ENCODE measurements at regions not wholly inside any gene's neighbourhood (a gene's known extent, or its start where the extent isn't known, plus 50 kb on each side); places are given as distances from the start of the nearest gene placed in this dataset.

DNA sequence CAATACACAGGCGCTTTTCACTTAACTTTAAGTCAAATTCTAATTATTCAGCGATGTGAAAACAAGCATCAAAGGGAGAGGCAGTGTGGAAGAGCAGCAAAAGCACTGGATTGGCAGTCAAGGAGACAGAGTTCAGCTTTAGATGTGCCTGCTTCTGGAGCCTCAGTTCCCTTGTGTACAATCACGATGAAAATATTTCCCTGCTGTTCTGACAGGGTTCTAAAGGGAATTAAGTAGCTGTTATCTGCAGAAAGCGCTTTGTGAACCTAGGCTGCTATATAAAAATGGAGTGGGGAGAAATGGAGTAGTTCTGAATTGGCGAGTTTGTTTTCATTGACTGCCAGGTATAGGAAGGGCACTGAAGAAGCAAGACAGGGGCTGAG lies 237.8 kb upstream of the SP8 start:
- ChIA-PET CTCF (no interaction called here), POLR2A (no interaction called here)

DNA sequence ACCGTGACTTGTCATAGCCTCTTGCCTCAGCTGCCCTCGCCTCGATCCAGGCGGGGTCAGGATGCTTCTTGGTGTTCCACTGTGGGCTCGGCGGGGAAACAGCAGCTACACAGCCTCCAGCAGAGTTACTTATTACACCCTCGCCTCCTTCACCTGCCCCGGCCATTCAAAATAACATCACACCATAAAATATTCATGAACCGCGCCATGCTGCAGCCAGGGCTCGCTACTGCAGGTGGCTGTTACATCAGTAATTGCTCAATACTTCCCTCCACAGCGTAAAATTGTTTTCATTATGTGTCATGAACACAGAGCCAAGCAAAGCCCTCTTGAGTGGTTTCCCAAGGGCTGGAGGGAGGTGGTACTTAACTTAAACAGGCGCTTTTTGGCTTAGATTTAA lies 241.5 kb upstream of the SP8 start:
- POLR2A ChIA-PET, result no interaction called here
- CTCF ChIA-PET, result interaction anchor here (0.6 kb wide), 1 partner anchor 1271 kb away, joined by 4 read pairs; no protein-coding TSS in a partner anchor

DNA sequence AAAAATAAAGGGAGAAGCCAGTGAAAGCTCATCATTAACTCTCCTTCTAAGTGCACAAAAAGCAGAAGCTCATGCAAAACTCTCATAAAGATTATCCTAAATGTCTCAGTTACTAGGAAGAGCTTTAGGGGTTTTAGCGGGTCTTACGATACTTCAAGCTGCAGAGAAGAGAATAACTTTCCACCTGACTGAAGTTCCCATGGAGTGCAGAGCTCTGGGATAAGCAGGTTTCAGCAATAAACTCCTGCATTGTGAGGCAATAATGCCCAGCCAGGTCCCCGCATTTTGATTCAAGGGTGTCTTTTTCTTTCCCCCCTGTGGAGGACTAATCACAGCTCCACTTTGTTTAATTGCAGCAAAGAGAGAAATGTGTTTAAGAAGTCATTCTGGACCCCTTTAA lies 241.9 kb upstream of the SP8 start:
- CTCF ChIA-PET, result interaction anchor here (0.6 kb wide), 1 partner anchor 1272 kb away, joined by 4 read pairs; no protein-coding TSS in a partner anchor
- POLR2A ChIA-PET, result no interaction called here

DNA sequence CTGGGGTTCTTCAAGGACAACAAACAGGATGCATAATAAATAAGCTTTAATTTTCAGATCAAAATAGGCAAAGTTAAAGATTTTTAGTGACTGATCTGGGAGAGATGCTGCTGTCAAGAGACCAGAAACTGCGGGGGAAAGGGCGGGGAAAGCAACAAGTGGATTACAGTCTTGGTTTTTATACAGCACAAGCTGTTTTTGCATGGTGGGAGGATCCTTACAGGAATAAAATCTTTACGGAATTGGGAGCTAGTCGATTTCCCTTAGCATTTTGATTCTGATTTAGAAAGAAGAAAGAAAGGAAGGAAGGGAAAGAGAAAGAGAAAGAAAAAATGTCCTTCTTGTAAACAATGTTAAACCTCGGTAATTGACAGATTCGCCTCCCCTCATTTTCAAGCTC lies 242.3 kb upstream of the SP8 start:
- ChIA-PET POLR2A (no interaction called here), CTCF (no interaction called here)

DNA sequence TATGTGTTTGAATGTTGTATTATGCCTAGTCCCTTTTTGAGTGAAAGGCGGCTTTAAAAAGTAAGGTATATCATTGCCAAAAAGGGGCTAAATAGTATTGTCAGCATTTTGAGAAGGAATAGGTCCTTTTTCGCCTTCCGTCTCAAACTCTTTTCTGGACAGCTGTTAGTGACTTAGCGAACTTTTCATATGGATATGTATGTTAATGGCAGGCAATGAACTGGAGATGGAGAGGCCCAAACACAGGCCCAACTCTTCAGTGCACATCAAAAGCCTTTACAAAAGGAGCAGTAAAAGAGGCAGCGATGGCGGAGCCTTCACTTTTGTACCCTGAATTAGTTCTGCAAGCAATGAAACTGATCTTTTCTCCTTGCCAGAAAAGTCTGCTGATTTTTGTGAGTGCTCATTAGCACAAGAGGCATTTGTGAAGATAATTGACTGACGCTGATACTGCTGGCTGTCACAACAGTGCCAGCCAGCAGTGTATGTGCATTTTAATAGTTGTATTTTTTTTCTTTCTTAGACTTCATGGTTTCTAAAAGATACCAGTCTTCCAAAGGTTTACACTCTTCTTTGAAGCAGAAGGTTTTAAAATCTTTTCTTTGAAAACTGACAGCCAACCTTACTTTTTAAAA lies 243.7 kb upstream of the SP8 start:
- ChIA-PET POLR2A (no interaction called here), CTCF (interaction anchor here (0.8 kb wide), 1 partner anchor 75 kb away, joined by 3 read pairs; no protein-coding TSS in a partner anchor)

DNA sequence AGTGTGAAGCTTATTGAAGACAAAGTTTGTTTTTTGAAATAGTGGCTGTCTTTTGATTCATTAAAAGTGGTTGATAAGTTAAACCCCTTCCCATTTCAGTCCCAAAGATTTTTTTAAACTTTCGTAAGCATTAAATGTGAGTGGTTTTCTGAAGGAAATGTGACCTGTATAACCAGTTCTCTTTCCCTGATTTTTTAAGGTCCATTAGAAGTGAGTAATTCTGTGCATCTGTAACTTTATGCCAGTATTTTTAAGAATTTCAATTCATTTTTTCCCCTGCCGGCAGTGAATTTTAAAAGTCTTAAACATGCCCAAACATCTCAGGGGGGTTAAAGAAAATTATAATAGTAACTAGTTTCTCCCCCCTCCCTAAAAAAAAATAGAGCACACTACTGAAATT lies 254.6 kb upstream of the SP8 start:
- ChIA-PET POLR2A (no interaction called here), CTCF (no interaction called here)

DNA sequence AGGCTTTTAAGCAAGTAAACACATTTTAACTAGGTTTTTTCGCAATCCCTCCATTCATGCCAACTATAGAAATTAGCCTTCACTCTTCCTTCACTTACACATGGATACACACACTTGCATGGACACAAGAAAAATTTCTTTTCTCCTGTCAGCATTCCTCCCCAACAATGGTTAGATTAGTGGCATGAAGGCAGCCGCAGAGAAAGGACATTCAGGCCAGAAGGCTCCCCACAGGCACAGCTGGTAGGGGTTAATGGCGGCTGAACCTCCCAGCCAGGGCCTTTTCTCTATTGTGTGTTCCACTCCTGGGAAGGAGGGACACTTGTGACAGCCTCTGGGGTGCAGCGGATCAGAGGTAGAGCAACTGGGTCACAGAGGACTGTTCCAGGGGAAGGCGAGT lies 255.0 kb upstream of the SP8 start:
- ChIA-PET POLR2A (no interaction called here), CTCF (no interaction called here)

DNA sequence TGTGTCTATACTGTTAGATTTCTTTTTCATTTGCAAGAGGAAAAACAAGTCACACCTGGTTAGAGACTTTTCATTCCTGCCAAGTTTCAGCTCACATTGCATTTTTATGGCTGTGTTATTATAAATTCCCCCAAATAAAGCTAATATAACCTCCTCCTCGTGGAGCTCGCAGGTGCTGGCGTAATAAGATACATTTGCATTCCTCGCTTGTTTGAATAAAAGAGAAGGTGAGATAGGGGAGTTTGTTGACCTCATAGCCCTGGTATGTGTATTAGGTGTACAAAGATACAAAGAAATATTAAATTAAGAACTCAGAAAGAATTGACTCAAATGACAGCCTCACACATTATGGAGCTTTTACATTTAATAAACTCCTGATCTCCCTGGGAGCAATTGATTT lies 257.7 kb upstream of the SP8 start:
- ChIA-PET POLR2A (no interaction called here), CTCF (no interaction called here)

DNA sequence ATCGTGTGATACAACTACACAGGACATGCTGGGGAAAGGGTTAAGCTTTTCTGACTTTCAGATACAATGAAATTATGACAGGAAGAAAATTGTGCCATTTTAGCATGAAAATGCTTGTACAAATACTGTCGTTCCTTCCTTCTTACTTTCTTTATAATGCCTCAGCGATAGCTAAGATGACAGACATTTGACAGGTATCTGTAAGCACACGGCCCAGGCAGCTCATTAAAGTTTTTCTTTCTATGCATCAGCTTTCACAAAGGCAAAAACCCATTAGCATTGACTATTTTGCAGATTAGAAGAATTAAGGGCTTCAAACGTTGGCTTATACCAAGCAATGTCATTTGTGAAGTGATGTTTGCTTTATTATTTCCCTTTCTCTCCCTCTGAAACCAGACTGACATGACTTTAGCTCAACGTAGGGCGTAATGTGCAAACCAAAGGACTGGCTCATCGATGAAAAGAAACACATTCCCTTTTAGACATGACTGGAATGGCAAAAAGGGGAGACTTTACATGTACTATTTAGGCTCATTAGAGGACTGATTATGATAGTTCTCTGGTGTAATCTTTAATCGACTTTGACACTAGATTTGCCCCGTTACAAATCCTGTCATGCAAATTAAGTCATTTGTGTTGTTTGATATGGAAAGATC lies 258.4 kb upstream of the SP8 start:
- POLR2A ChIA-PET, result no interaction called here
- CTCF ChIA-PET, result no interaction called here

DNA sequence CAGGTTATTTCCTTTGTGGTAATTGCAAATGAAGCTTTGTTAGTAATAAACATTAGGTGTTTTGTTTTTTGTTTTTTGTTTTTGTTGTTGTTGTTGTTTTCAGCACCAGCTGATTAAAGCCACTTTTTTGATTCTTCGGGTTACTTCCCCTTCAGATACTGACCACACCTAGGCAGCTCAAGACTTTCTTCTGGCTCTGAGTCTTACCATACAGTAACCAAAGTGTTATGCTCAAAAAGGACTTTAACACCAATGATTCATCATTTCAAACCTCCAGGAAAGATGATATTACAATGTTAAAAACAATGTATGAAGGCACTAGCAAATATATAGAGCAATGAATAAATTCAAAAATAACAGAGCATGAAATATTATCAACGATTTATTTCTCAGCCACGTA lies 265.2 kb upstream of the SP8 start:
- POLR2A ChIA-PET, result no interaction called here
- CTCF ChIA-PET, result no interaction called here

DNA sequence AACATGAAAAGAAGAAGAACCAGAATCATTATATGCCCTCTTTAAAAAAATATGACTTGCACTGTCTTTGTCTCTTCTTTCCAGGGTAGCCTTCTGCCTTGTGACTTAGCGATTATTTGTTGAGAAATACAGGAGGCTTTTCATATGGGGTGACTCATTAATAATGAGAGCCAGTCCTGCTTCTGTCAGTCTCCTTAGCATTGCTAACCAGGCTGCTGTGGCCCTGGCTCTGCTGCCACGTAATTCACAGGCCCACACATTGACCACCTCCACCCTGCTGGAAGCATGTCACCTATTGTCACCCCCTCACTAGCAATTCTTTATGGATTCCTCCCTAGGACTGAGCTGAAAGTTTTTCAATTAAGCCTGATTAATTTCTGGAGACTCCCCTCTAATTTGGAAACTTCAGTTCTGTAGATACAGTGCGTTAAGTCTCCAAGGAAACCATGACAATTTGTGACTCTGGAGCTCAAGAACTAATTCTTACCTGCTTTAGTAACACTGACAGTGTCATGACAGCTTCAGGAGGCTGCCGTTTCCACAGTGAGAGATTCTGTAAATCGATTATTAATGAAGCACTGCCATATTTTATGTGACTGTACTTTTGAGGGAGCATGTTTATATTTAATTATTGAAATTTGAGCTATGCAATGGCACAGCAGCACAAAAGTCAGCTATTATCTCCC lies 267.9 kb upstream of the SP8 start:
- CTCF ChIA-PET, result no interaction called here
- POLR2A ChIA-PET, result no interaction called here

DNA sequence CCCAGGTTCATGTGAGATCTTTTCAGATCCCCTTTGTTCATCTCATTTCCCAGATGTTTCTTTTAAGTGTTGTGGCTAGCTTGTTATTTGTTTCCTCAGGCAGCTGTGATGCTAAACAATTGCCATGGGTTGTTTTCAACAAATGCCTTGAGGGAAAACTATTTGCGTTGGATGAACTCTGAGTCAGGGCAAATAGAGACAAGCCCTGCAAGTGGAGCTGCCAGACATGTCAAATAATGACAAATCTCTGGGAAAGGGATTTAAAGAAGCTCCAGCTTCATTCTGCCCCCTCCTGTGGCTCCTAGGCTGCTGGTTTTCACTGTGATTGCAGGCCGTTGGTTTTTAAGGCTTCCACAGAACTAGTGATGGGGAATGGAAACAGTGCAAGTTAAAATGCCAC lies 272.4 kb upstream of the SP8 start:
- POLR2A ChIA-PET, result no interaction called here
- CTCF ChIA-PET, result no interaction called here

DNA sequence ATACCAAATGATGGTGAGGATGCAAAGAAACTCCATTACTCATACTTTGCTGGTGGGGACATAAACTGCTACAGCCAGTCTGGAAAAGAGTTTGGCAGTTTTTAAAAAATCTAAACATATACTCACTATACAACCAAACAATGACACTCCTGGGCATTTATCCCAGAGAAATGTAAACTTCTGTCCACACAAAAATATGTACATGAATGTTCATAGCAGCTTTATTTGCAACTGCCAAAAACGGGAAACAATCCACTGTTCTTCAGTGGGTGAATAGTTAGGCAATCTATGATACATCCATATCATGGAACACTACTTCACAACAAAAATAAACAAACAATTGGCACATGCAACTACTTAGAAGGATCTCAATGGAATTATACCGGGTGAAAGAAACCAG lies 276.4 kb upstream of the SP8 start:
- ChIA-PET POLR2A (no interaction called here), CTCF (no interaction called here)

DNA sequence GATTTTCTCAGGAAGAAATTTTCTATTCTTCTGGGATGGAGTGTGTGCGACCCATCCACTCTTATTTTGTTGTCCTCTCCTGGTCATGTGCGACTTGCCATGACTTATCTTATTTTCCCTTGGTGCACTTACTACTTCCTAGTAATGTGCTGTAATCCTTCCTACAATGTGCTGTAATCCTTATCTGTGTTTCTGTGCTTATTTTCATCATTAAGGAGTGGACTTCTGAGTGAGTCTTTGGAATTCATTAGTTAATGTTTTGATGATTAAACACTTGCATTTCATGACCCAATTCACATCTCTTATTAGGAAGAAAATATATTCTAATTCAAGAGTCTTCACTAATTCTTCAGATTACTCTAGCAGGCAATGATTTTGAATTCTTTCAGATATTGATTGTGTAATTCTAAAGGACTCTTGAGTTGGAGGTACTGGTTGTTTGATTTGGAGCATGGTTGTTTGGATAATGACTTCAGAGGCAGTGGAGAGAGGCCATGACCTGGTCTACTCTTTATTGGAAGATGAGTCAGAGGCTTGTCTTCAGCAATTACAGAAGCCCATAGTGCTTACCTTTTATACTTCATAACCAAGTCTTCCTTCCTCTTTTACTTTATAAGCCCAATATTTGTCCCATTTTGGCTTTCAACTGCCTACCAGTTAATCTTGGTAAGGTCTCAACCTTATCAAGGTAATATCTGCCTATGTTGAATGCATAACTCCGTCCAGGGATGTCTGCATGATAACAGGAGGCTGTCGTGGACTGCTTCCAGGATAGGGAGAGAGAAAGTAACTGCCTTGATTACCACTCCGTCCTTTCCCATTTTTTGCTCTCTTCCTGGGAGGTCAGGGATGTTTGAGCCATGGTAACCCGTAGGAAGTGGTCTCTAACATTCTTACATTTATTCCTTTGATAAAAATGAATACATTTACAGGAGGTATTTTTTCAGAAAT lies 278.3 kb upstream of the SP8 start:
- POLR2A ChIA-PET, result no interaction called here
- CTCF ChIA-PET, result no interaction called here

DNA sequence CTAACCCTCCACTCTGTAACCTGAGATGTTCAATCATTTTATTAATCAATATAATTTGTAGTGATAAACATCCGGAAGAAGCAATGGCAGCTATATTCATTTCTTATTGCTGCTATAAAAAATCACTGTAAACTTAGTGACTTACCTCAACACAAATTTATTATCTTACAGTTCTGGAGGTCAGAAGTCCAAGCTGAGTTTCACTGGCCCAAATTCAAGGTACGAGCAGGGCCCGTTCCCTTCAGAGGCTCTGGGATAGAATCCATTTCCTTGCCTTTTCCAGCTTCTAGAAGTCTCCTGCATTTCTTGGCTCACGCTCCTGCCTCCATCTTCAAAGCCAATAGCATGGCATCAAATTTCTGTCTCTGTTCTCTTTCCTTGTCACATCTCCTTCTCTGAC lies 279.5 kb upstream of the SP8 start:
- ChIA-PET POLR2A (no interaction called here), CTCF (no interaction called here)

DNA sequence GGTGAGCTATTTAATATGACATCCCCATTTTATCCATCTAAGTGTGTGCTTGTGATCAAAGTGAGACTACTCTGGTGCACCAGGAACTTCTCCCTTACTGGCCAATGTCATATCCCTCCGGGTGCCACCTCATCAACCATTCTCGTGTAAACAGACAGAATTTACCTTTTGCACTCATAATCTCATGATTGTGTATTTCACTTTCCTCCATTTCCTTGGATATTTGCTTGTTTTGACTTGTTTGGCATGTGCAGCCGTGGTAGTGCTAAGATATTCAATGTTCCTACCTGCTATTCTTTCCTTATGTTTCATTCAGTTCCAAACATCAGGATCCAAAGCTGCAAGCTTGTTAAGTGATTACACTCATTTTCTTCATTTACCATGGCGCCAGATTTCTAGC lies 280.5 kb upstream of the SP8 start:
- ChIA-PET CTCF (no interaction called here), POLR2A (no interaction called here)

DNA sequence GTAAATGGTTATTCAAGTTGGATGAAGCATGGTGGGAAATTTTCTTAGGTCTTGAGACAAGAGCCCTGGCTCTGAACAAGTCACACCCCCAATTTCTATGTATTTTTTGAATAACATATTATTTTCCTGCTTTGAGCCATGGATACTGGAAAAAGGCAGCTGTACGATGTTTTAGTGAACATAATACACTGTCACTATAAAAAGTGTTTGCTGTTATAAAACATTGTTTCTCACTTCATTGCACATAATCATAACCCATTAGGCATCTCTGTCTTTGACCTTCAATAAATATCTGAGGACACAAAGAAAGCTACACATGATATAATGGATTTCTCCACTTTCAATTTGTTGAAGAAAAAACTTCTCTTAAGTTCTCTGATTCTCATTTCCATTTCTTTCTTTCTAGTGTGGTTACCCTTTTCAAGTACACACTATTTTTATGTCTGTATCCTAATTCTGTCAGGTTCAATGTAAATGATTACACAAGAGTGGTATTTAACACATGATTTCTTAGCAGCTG lies 283.9 kb upstream of the SP8 start:
- ChIA-PET POLR2A (no interaction called here), CTCF (no interaction called here)

DNA sequence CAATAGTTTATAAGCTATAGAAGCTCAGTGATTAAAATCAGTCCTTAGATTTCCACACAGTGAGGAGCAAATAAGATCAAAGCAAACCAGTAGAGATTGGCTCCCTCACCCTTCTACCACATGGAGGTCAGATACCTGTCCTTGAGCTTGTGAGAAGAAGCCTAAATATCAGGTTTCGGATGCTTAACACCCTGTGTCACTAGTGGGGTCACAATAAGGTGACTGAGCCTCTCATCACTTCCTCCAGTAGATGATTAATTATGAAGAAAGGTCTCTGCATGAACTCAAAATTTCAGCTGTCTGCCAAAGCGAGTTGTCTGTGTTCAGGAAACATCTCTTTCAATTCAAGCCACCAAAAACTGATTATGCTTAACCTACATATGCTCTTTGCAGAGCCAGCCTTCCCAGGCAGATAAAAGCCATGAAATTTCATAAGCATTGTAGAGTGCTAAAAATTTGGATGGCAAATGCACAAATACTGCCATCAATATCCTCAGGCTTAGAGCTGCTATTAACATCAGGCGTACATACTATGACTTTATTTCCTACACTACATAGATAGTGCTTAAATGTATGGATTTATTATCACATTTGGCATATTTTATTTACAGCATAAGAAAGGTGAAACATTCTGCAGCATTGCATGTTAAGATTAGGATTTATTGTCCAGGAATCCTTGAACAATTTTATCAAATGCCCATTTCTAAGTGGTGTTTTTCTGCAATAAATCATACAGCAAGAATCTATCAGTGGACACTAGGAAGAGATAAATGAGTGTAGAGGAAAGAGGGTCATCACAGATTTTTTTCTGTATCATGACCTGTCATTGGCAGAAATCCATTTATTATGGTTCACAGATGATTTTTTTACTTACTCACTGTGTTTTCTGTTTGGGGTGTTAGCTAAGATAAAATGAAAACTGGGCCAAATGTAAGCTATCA lies 285.1 kb upstream of the SP8 start:
- POLR2A ChIA-PET, result no interaction called here
- CTCF ChIA-PET, result no interaction called here

DNA sequence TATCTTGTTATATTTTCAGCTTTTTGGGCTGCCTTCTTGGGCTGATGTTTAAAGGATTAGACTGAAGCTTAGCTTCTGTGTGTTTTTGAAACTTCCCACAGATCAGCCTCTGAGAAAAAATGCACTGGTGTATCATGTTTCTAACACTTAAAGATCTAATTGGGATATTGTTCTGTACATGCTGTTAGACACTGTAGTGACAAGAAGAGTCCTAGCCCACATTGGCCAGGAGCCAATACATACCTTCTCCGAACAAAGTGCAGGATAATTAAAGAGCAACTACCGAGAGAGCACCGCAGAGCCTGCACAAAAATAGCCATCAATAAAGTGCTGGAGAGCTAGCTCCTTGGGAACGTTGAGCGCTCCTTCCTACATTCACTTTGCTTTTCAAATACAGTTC lies 289.4 kb upstream of the SP8 start:
- ChIA-PET CTCF (no interaction called here), POLR2A (no interaction called here)

DNA sequence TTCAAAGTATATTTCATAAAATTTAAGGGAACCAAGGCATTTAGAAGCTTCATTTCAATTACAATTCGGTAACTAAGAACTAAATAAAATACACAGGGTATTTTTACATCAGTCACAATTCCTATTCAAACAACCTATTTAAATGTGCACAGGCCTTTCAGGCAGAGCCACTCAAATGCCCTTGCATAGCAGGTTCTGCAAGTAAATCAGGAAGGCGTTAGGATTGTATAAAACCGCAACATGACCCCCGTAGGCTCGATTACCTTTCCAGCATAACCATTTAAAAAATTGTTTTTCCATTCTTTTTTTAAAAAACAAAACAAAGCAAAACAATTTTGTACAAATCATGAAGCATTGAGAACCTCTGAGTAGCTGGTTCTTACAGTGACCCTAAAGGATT lies 289.9 kb upstream of the SP8 start:
- ChIA-PET POLR2A (no interaction called here), CTCF (no interaction called here)

Measured in activated CD8-positive, alpha-beta memory T cell treated with anti-CD3 and anti-CD28 coated beads for 36 hours (primary cell).